Progenitor cell of endocrine pancreas (in vitro differentiated cells): ENCODE measurements at regions not wholly inside any gene's neighbourhood (a gene's known extent, or its start where the extent isn't known, plus 50 kb on each side); places are given as distances from the start of the nearest gene placed in this dataset.
"Not testable (repeated sequence)": the region's sequence is repeated elsewhere in the genome, so short reads cannot be mapped to it uniquely, and the experiment has no call there.

Experiments used
- DNase-seq: peaks from one replicate; pipeline ENCODE4 v3.0.0; 2021; ENCODE audit warnings: low spot score; ENCODE audit not compliant: unreplicated experiment
- H3K27ac Mint-ChIP-seq: 2 replicates; pipeline ENCODE4 v1.8.0; 2021; ENCODE audit warnings: mild to moderate bottlenecking, moderate library complexity, mixed read lengths
- H3K27me3 Mint-ChIP-seq: 2 replicates; pipeline ENCODE4 v1.8.0; 2021; ENCODE audit warnings: mixed read lengths
- H3K36me3 Mint-ChIP-seq: 2 replicates; pipeline ENCODE4 v1.8.0; 2022; ENCODE audit warnings: mixed read lengths; ENCODE audit not compliant: insufficient read depth
- H3K4me1 Mint-ChIP-seq: 2 replicates; pipeline ENCODE4 v1.8.0; 2021; ENCODE audit warnings: low read depth, mixed read lengths
- H3K4me3 Mint-ChIP-seq: 2 replicates; pipeline ENCODE4 v1.8.0; 2021; ENCODE audit warnings: low read depth, mild to moderate bottlenecking, moderate library complexity, mixed read lengths
- H3K9me3 Mint-ChIP-seq: 2 replicates; pipeline ENCODE4 v1.8.0; 2021; ENCODE audit warnings: low read depth, mixed read lengths

DNA sequence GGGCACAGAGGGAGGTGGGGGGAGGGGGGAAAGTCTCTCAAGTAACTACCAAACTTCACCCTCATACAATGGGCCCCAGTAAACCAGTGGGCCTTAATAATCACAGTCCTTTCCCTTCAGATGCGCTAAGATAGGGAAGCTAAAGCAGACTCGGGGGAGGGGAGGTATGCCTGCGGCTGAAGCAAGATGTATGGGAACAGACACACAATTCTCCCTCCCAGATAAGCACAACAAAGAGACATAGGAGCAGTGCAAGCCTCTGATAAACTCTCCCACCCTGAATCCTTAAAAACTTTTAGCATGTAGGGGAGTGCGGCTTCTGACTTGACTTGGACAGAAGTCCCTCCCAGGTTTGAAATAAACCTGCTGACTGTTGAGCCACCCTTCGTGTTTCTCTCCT lies 54.7 kb downstream of the PROP1 start:
- not testable (repeated sequence) for H3K27me3 Mint-ChIP-seq, H3K9me3 Mint-ChIP-seq, H3K36me3 Mint-ChIP-seq, H3K4me3 Mint-ChIP-seq, DNase-seq, H3K4me1 Mint-ChIP-seq, H3K27ac Mint-ChIP-seq

DNA sequence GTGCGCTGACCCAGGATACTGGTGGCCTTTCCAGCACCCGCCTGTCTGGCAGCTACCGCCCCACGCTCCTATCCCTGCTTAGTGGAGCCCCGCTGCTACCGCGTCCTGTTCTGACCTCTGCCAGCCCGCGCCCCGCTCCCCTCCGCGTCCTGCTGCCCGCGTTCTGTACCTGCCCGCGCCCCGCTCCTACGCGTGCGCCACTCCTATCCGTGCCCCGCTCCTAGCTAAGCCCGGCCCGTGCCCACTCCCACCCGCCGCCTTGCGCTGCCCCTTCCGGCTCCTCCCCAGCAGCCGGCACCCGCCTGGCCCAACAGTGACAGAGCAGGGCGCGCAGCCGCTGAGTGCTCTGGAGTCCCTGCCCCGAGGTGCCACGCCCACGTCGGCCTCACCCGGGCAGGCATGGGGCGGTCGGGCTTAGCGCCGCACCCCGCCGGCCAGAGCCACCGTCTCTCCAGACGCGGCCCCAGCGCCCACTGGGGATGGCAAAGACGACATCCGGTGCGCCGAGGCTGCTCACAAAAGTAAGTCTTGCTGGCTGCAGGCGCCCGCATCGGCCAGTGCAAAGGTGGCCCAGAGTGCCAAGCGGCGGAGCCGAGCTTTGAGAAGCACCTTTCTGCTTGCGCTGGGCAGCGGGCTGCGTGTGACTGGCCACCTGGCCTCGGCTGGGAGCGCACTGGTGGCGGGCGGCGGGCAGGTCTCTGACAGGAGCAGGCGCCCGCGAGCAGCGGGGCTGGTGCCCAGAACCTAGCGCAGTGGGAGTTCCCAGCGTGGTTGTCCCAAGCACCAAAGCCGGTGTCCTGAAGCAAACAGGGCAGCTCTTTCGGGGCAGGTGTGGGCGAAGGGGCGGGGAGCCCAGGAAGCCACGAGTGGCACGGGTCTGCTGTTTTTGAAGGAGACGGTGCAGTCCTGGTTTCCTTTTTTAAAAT lies 56.5 kb downstream of the PROP1 start:
- not testable (repeated sequence) for H3K9me3 Mint-ChIP-seq, H3K27me3 Mint-ChIP-seq, DNase-seq, H3K36me3 Mint-ChIP-seq, H3K4me1 Mint-ChIP-seq, H3K27ac Mint-ChIP-seq
- peak overlapping the region; percentile 64 for H3K4me3 Mint-ChIP-seq

DNA sequence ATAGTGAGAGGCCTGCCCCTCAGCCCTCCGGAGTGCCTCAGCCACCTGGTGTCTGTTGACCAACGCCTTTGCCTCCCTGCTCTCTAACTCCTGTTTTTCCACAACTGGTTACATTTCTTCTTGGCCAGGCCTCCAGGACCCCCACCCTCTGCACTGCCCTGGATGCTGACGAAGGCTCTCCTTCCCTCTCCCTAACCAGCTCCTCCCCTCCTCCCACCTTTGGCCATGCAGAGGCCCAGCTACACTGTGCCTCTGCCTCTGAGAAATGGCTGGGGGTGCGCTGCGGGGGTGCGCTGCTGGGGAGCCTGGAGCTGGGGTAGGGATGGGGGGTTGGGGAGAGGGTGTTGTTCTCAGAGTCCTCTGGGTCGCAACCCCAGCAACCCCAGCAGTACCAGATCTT lies 57.3 kb downstream of the PROP1 start:
- not testable (repeated sequence) for H3K27me3 Mint-ChIP-seq, DNase-seq, H3K9me3 Mint-ChIP-seq, H3K4me1 Mint-ChIP-seq, H3K4me3 Mint-ChIP-seq, H3K27ac Mint-ChIP-seq, H3K36me3 Mint-ChIP-seq

DNA sequence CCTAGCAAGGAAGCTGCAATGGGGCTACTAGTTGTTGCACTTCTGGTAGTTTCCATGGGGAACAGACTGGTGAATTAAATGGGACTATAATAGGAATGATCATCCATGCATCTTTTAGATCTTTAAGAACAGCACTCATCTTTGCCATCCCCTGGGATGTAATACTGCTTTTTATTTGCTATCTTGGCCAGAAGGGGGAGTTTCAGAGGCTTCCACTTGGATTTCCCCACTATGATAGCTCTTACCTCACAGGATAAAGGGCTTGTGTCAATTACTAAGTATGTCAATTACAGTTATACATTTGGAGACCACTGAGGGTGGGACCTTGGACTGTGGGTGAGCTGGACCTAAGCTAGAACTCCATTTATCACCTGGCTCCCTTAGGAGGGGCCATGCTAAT lies 61.8 kb downstream of the PROP1 start:
- not testable (repeated sequence) for DNase-seq, H3K4me1 Mint-ChIP-seq, H3K4me3 Mint-ChIP-seq, H3K27ac Mint-ChIP-seq, H3K27me3 Mint-ChIP-seq, H3K9me3 Mint-ChIP-seq, H3K36me3 Mint-ChIP-seq

DNA sequence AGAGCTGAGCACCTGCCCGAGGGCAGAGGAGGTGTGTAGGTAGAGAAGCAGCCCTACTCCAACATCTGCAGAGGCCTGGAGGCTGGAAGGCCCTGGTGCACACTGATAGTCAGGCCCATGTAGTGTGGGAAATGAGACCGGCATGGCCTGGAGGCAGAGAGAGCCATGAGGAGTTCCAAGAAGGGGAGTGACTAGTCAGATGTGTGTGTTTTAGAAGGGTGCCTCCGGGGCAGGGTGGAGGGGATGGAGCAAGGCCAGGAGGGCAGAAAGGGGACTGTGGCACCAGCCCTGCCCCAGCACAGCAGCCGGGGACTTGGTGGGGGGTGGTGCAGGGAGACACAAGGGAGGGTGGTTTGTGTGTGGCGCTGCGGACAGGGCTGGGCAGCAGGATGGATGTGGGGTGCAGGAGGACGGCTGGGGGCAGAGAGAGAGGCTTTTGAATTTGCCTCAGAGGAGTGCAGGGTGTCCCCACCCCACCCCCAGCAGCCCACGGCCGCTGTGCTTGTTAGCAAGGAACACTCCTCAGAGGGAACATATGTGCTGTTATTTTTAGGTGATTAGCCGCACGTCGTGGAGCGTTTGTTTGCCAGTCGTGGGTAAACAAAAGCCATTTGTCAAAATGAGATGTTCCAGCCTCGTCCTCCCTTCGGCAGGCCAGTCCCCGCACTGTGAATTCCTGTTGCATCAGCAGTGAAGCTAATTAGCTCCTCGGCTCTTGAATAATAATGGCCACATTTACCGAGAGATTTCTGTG lies 65.6 kb downstream of the PROP1 start:
- H3K27ac Mint-ChIP-seq, H3K4me3 Mint-ChIP-seq, H3K36me3 Mint-ChIP-seq, H3K9me3 Mint-ChIP-seq, DNase-seq, H3K4me1 Mint-ChIP-seq, H3K27me3 Mint-ChIP-seq: not testable (repeated sequence)

DNA sequence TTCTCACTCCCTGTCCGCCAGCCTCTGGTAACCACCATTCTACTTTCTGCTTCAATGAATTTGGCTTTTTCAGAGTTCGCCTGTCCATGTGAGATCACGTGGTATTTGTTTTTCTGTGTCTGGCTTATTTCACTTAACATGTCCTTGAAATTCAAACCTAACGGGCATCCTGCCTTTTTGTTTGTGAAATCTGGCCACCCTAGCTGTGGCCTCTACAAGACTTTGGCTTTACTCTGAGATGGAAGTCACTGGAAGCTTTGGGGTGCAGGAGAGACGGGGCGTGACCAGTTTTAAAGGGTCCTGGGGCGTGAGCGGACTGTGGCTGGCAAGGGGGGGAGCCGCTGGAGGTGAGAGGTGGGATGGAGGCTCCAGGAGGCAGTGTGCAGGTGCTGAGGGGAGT lies 66.4 kb downstream of the PROP1 start:
- H3K27me3 Mint-ChIP-seq, H3K9me3 Mint-ChIP-seq, H3K27ac Mint-ChIP-seq, H3K4me1 Mint-ChIP-seq, H3K4me3 Mint-ChIP-seq, H3K36me3 Mint-ChIP-seq, DNase-seq: not testable (repeated sequence)

DNA sequence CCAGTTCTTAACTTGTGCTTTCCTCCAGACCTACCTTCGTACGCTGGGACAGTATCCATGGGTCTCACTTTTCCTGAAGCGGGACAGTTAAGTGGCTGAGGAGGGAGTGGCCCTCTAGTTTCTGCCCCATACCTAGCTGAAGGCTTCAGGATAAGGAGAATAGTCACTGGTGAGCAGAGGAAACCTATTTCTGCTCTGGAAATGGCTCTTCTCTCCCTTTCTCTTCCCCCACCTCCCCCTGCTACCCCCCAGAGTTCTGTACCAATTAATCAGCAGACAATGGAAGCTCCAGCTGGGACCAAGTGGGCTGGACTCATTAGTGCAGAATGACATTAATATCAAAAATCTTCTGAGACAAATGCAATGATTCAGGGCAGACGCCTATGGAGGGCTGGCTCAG lies 68.5 kb downstream of the PROP1 start:
- H3K9me3 Mint-ChIP-seq, H3K4me1 Mint-ChIP-seq, H3K4me3 Mint-ChIP-seq, H3K36me3 Mint-ChIP-seq, H3K27me3 Mint-ChIP-seq, H3K27ac Mint-ChIP-seq, DNase-seq: not testable (repeated sequence)

DNA sequence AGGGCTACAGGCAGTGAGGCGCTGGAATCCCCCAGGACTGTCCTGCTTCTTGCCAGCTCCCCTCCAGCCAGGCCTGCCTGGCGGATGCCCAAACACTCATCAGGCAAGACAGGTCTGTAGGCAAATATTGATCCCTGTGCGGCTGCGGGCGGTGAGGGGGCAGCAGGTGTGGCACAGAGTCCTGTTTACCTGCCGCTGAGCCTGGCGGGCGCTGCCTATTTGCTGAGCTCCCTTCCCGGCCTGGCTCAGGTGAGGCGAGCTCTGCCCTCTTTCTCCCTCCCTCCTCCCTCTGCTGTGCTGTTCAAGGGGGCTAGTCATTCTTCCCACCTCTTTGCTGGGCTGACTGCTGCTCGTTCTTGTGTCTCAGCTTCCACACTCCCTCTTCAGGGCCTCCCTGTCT lies 71.5 kb downstream of the PROP1 start:
- H3K27me3 Mint-ChIP-seq, H3K36me3 Mint-ChIP-seq, H3K4me3 Mint-ChIP-seq, DNase-seq, H3K9me3 Mint-ChIP-seq, H3K27ac Mint-ChIP-seq, H3K4me1 Mint-ChIP-seq: not testable (repeated sequence)

DNA sequence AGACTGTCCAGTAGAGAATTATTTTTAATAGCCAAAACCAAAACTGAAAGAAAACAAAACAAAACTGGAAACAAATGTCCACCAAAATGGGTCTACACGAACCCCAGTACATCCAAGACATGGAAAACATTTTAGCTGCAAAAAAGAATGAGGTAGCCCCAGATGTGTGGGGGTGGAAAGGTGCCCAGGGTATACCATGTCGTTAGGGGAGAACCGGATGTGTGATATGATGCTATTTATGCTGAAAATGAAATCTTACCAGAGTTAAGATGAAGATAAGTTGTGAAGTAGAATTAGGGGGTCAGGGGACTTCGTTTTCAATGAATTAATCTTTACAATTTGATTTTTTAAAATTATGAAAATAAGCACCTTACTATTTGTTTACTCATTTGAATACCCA lies 72.2 kb downstream of the PROP1 start:
- not testable (repeated sequence) for H3K27me3 Mint-ChIP-seq, H3K27ac Mint-ChIP-seq, H3K36me3 Mint-ChIP-seq, H3K9me3 Mint-ChIP-seq, DNase-seq, H3K4me3 Mint-ChIP-seq, H3K4me1 Mint-ChIP-seq

DNA sequence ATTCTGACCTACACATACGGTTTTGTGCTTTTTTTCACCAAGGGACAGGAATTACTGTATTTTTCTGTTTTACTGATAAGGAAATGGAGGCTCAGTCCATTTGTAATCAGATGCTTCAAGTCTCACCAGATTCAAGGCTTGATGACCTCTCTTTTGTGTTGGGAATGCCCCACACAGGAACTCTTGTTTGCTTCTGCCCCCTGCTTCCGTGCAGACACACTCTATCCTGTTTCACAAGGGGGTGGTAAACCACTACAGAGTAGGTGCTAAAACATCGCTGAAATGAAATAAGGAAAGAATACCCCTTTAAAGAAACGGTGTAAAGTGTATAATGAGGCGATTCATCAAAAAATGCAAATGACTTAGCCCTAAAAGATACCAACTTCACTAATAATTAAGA lies 72.9 kb downstream of the PROP1 start:
- not testable (repeated sequence) for H3K27me3 Mint-ChIP-seq, H3K9me3 Mint-ChIP-seq, H3K4me3 Mint-ChIP-seq, H3K36me3 Mint-ChIP-seq, H3K4me1 Mint-ChIP-seq, DNase-seq, H3K27ac Mint-ChIP-seq

DNA sequence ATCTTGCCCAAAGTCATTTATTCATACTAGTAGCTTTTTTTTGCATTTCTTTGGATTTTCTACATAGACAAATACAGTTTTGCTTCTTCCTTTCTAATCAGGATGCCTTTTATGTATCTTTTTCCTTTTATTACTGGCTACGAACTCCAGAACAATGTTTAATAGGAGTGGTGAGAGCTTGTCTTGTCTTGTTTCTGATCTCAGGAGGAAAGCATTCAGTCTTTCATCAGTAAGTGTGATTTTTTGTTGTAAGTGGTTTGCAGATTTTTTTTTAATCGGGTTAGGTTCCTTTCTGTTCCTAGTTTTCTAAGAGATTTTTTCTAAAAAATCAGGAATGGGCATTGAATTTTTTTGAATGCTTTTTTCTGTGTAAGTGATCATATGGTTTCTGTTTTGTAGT lies 86.8 kb downstream of the PROP1 start:
- not testable (repeated sequence) for DNase-seq, H3K4me1 Mint-ChIP-seq, H3K27me3 Mint-ChIP-seq, H3K4me3 Mint-ChIP-seq, H3K36me3 Mint-ChIP-seq, H3K27ac Mint-ChIP-seq, H3K9me3 Mint-ChIP-seq

DNA sequence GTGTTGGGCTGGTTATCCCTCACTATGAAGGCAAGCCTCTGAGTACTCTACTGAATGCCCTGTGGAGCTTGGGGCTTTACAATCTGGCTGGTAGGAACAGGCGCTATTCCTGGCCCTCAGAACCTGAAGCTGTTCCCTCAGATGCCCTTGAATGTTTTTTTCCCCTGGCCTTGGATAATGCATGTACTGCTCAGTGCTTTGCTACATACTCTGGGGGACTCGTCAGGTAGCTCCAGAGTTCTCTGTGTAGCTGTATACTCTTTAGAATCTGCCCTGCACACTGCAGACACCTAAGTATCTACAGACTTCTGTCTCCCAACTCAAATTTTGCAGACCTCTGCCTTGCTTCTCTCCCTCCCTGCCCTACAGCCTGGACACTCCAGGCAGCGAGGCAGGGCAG lies 93.2 kb downstream of the PROP1 start:
- not testable (repeated sequence) for H3K27ac Mint-ChIP-seq, H3K4me1 Mint-ChIP-seq, H3K4me3 Mint-ChIP-seq

DNA sequence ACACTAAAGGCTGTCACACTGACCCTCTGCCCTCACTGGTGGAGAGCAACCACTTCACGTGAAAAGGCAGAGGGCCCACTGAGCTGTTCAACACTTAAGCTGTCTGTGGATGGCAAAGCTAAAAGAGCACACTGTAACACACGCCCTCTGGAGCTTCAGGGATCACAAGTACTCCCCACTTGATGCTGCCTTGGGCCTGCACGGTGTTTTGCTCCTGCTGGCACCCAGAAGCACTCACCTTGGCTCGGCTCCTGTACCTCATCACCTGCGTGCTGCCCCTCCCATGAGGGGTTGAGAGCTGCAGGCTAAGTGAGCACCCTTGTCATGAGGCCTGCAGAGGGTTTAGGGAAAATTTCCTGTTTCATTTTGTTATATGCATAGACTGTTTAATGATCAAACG lies 96.0 kb downstream of the PROP1 start:
- H3K36me3 Mint-ChIP-seq, H3K9me3 Mint-ChIP-seq, H3K4me3 Mint-ChIP-seq, H3K27ac Mint-ChIP-seq, H3K27me3 Mint-ChIP-seq, H3K4me1 Mint-ChIP-seq, DNase-seq: not testable (repeated sequence)

More for the DNA sequence above, 93.2 kb downstream of the PROP1 start:
- not testable (repeated sequence) for H3K9me3 Mint-ChIP-seq, H3K27me3 Mint-ChIP-seq, DNase-seq, H3K36me3 Mint-ChIP-seq
